ENCODE measurements at regions not wholly inside any gene's neighbourhood (a gene's known extent, or its start where the extent isn't known, plus 50 kb on each side); places are given as distances from the start of the nearest gene placed in this dataset.

DNA sequence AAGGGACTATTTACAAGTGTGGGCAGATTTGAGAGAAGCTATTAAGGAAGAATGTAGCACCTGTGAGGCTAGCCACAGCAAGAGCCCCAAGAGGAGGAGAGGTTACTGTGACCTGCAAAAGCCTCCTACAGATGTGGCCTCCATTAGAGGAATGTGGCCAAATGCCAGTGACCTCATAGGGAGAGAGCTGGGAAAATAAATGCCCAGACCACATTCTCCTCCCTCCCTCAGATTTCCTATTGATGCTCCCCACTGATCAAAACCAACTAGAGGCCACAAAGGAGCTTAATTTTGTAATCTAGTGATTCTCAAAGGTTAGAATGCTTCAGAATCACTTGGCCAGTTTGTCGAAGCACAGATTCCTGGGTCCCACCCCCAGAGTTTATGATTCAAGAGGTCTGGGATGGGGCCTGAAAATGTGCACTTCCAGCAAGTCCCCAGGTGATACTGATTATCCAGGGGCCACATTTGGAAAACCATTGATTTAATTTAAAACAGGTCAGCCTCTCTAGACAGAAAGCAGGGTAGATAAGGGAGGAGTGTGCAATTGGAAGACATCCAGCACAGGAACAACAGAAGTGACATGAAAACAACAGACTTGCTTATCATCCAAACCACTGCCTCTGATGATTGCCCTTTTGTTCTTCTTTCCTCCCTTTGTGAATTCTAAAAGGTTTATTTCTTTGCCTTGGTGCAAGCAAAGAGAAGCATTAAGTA, 61.2 kb upstream of the RBBP8 start:
- no peak for DNase-seq

DNA sequence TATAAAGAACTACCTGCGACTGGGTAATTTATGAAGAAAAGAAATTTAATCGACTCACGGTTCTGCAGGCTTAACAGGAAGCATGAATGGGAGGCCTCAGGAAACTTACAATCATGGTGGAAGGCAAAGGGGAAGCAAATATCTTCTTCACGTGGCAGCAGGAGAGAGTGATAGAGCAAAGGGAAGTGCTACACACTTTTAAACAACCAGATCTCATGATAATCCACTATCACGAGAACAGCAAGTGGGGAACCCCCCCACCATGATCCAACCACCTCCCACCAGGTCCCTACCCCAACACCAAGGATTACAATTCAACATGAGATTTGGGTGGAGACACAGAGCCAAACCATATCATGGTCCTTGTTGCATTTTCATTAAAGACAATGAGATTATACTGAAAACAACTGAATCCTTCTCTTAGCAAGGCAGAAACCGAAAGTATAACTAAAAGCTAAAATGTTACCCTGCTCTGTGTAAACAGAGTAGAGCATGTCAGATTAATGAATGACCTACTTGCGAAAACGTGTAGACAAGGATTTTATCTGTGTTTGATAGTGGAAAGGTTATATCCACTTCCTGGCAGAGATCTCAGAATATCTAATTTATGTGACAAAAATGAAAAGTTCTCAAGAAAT, 60.1 kb upstream of the RBBP8 start:
- no peak for DNase-seq

DNA sequence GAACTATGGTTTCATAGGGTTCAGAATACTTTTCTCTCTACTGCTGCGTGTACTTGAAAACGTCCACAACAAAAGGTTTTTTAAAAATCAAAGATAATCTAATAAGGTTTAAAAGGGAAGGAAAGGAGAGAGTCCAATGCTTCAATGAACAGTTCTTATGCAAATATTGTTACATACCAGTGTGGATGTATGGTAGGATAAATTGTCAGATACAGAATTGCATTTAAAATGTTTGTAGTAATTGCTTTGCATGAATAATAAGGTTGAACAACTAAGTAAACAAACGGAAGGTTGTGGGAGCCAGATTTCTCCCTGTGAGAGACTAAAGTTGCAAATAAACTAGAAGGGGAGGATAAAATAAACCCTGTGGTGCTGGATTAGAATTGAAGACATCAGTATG, 53.8 kb upstream of the RBBP8 start:
- DNase-seq = peak; percentile 36

DNA sequence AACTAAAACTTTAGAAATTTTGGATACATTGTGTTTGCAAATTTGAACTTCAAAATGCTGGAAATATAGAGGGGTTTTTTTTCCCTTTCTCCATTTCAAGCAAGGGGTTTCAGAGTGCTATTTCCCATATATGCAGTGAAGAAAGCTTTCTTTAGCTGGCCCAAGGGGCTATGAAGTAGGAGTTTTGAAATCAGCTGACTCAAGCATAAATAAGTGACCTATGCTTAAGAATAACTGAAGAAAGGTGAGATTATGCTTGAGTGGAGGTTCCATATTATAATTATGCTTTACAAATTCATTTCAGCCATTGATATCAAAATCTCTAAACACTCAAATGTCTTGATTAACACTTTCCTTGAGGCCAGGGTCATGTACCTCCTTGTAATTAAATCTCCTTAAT, 51.0 kb upstream of the RBBP8 start:
- no peak for DNase-seq

DNA sequence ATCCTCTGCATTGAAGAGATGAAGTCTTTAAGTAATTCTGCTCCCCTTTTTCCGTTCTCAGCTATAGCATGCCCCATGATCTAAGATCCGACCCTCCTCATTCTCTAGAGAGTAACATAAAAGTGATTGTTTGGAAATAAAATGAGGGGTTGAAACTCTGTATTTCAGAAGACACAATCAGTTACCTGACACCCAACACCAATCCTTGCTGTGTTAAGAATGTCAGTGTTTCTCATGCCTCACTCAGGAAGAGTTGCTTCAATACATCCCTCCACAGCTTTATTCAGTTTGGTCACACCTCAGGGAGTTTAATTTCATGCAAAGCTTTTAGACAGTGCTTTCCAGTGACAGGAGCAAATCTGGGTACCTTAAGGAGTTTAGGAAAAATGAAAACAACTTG, 49.9 kb upstream of the RBBP8 start:
- no peak for DNase-seq

Data from NCI-H1048 (cell line).